GM06990 (cell line): ENCODE measurements at regions not wholly inside any gene's neighbourhood (a gene's known extent, or its start where the extent isn't known, plus 50 kb on each side); places are given as distances from the start of the nearest gene placed in this dataset.

Experiments used
- DNase-seq: peaks from one replicate; pipeline ENCODE4 v3.0.0-alpha.2; 2011; ENCODE audit not compliant: insufficient read length; ENCODE audit errors: extremely low read depth
- H3K27me3 ChIP-seq: replicated peaks from 2 replicates; pipeline ENCODE4 v1.6.0; 2011; ENCODE audit warnings: low read length; ENCODE audit not compliant: control insufficient read depth, insufficient read depth
- H3K36me3 ChIP-seq: 2 replicates; pipeline ENCODE4 v1.5.1; 2011; ENCODE audit warnings: low read length; ENCODE audit not compliant: control insufficient read depth, insufficient read depth
- H3K4me3 ChIP-seq: replicated peaks from 2 replicates; pipeline ENCODE4 v1.5.1; 2011; ENCODE audit warnings: low read depth, mild to moderate bottlenecking, control low read depth, low read length
- TF ChIP-seq, protein P1 (sequence below): IDR thresholded peaks from 2 replicates; pipeline ENCODE4 v1.5.1; 2011; ENCODE audit warnings: low read length, control low read depth, mild to moderate bottlenecking, inconsistent platforms; ENCODE audit not compliant: insufficient read depth, poor library complexity, severe bottlenecking

DNA sequence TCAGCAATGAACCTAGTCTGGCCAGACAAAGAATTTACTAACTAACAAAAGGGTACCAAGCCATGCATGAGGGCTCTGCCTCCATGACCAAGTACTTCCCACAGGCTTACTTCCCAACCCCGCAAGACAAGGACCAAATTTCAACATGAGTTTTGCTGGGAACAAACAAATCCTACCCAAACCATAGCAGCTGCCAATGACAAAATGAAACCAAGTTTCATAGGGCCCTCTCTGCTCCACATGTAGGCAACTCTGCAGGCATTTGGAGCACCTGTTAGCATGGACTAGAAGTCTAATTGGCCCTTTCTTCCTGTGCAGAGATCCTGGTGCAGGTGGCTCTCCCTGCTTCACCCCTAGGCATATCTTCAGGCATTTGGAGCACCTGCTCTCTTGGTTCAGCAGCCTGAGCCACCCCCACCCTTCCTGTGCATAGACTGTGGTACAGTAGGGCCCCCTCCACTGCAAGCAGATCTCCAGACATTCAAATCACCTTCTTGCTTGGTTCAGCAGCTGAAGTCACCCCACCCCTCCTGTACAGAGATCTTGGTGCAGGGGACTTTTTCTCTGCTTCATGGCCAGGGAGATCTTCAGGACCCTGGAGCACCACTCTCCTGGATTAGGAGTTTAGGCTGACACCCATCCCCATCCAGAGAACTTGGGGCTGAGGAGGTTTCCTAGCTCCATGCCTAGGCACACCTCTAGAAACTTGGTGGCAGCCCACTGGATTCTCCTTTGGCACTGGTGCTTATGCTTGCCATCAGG is 308.7 kb downstream of the RPAP3 start:
- Histone ChIP-seq H3K27me3 (no peaks in the 10 kb centered on the region), H3K36me3 (no peaks in the 10 kb centered on the region), H3K4me3 (no peak overlapping the region)
- DNase-seq, result no peak
- TF ChIP-seq, protein P1, sequence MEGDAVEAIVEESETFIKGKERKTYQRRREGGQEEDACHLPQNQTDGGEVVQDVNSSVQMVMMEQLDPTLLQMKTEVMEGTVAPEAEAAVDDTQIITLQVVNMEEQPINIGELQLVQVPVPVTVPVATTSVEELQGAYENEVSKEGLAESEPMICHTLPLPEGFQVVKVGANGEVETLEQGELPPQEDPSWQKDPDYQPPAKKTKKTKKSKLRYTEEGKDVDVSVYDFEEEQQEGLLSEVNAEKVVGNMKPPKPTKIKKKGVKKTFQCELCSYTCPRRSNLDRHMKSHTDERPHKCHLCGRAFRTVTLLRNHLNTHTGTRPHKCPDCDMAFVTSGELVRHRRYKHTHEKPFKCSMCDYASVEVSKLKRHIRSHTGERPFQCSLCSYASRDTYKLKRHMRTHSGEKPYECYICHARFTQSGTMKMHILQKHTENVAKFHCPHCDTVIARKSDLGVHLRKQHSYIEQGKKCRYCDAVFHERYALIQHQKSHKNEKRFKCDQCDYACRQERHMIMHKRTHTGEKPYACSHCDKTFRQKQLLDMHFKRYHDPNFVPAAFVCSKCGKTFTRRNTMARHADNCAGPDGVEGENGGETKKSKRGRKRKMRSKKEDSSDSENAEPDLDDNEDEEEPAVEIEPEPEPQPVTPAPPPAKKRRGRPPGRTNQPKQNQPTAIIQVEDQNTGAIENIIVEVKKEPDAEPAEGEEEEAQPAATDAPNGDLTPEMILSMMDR, result no peak

DNA sequence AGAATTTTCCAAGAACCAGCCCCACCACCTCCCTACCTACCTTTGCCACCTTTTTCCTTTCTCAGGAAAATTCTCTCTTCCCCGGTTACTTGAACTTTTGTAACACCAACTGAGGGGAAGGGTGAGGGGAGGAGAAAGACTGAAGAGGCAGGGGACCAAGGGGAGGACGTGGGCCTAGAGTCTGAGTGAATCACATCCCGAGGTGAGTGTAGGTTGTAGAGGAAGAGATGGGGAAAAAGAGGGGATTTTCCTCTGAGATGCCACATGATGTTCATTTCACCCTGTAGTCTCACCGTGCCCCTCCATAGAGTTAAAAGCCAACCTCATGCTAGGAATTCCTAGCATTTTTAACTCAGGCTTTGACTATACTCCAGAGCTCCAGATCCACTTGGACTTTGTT is 311.8 kb downstream of the RPAP3 start:
- DNase-seq, result no peak
- TF ChIP-seq, protein P1, result no peak
- Histone ChIP-seq H3K27me3 (no peaks in the 10 kb centered on the region; the same call in 1 of the 2 replicates), H3K36me3 (no peaks in the 10 kb centered on the region), H3K4me3 (no peak overlapping the region)

DNA sequence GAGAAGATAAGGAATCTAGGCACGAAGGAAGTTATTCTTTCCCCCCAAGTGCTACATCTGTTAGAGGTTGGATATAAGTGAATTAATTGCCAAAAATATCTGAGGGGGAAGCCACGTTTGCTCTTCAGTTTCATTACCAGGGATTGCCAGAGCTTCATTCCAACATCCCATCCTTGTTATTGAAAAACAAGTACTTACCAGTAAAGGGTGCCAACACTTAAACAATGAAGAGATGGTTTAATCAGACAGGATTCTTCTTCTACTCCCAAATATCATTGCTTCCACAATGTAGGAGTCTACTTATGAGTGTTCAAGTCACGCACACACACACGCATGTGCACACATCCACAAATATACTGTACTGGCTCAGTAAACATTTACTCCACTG is 312.4 kb downstream of the RPAP3 start:
- TF ChIP-seq, protein P1, result no peak
- no peaks in the 10 kb centered on the region; the same call in 1 of the 2 replicates for H3K27me3 ChIP-seq
- no peak overlapping the region for H3K4me3 ChIP-seq
- no peaks in the 10 kb centered on the region for H3K36me3 ChIP-seq
- DNase-seq, result no peak

DNA sequence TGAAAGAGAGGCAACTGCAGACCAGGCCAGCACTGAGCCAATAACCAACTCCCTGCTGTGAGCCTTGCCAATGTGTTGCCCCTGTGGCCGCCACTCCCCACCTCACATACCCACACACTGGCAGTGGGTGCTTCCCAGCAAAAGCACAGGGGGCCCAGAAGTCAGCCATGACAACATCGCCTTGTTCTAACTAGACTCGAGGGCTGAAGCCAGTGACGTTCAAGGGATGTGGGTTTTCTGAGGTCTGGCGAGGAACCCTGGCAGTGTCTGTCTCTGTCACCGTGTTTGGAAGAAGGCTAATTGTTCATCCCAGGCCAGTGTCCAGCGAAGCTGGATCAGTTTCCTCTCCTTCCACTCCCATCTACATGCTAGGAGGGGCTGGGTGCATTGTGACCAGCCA is 311.8 kb upstream of the AMIGO2 start:
- Histone ChIP-seq H3K27me3 (no peaks in the 10 kb centered on the region; the same call in 1 of the 2 replicates), H3K4me3 (no peak overlapping the region), H3K36me3 (no peaks in the 10 kb centered on the region)
- no peak for DNase-seq
- TF ChIP-seq, protein P1, result no peak

DNA sequence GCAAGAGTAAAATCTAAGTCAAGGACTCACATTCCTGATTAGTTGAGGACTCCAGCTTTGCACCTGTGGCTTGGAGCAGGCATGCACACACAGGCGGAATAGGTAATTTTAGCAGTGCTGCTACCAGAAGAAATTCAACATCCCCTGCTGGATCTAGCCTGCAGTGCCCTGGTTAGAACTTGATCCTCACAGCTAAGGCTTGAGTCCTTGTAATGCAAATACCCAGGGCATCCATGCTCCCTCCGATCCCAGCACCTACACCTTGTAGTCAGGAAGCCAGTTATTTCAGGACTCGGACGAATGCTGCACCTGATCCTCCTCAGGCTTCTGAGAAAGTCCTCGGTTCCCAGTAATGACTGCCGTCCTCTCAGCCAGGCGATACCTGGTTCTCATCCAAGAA is 309.0 kb upstream of the AMIGO2 start:
- TF ChIP-seq, protein P1, result no peak
- Histone ChIP-seq H3K36me3 (no peaks in the 10 kb centered on the region), H3K4me3 (no peak overlapping the region), H3K27me3 (no peaks in the 10 kb centered on the region; the same call in 1 of the 2 replicates)
- DNase-seq, result no peak
